Heart left ventricle (tissue), 16 donors: ENCODE measurements at regions not wholly inside any gene's neighbourhood (a gene's known extent, or its start where the extent isn't known, plus 50 kb on each side); places are given as distances from the start of the nearest gene placed in this dataset.

ENCODE experiments used
- ATAC-seq, 4 donors: fragments of 200-7000 bp; cut with Tn5 transposase; one replicate each; pipeline ENCODE4 v1.9.1; 2020 to 2022; ENCODE audit warnings: moderate library complexity in 4 of 4, mild to moderate bottlenecking in 3 of 4, moderate number of reproducible peaks in 1 of 4
- DNase-seq, 5 donors: peaks; one replicate each; pipeline ENCODE4 v3.0.0-alpha.2; 2020
- H3K27ac ChIP-seq, 12 donors: fragments of 200-600 bp; sonication (generic) in 4 of 12; one replicate each; pipeline versions ENCODE4 v1.5.0 to v1.8.0; 2016 to 2022; ENCODE audit warnings: mild to moderate bottlenecking in 2 of 12
- H3K27me3 ChIP-seq, 9 donors: fragments of 200-600 bp; sonication (generic) in 2 of 9; one replicate each; pipeline versions ENCODE4 v1.5.1 to v1.8.0; 2016 to 2022; ENCODE audit warnings: mild to moderate bottlenecking in 3 of 9
- H3K36me3 ChIP-seq, 9 donors: fragments of 200-600 bp; sonication (generic) in 2 of 9; one replicate each; pipeline versions ENCODE4 v1.5.0 to v1.8.0; 2018 to 2022; ENCODE audit warnings: mild to moderate bottlenecking in 2 of 9
- H3K4me1 ChIP-seq, 12 donors: fragments of 200-600 bp; sonication (generic) in 4 of 12; one replicate each; pipeline versions ENCODE4 v1.5.0 to v1.8.0; 2016 to 2022; ENCODE audit warnings: mild to moderate bottlenecking in 3 of 12
- H3K4me3 ChIP-seq, 12 donors: fragments of 200-600 bp; sonication (generic) in 4 of 12; one replicate each; pipeline versions ENCODE4 v1.5.0 to v1.8.0; 2017 to 2022; ENCODE audit warnings: mild to moderate bottlenecking in 9 of 12, moderate library complexity in 4 of 12
- H3K9me3 ChIP-seq, 12 donors: fragments of 200-600 bp; sonication (generic) in 4 of 12; one replicate each; pipeline versions ENCODE4 v1.5.0 to v1.8.0; 2016 to 2022; ENCODE audit warnings: mild to moderate bottlenecking in 1 of 12
- CTCF ChIP-seq, 12 donors: fragments of 200-600 bp; sonication (generic) in 4 of 12; IDR thresholded peaks; one replicate each; pipeline versions ENCODE4 v1.5.0 to v1.8.0; 2018 to 2022; ENCODE audit warnings: antibody characterized with exemption in 12 of 12, mild to moderate bottlenecking in 5 of 12
- POLR2A ChIP-seq, 2 donors: fragments of 450-650 bp; IDR thresholded peaks; one replicate each; pipeline ENCODE4 v1.6.1; 2017; ENCODE audit warnings: antibody characterized with exemption in 2 of 2, mild to moderate bottlenecking in 2 of 2, moderate library complexity in 2 of 2
- WGBS, 4 donors: extraction: QIAGEN DNeasy Blood & Tissue Kit in 2 of 4; methylation state at CpG; one replicate each; pipeline versions ENCODE4 v1.1.5 to v1.1.7; 2013 to 2018; 5-methylcytosine and 5-hydroxymethylcytosine counted together
- intact Hi-C, 10 donors: fragments of 100-400 bp; cut with DNase I; formaldehyde crosslinking; loops; one replicate each; pipeline versions ENCODE4 v1.11.1 to v1.14.2; 2022
- donor health status: ischemic (EF 13 %, LVEDD 7.1; RV severe dilation, severe dysfunction).
- donor health status: healthy with polysubstance abuse.
- donor health status: DM: no; HTN: yes; CAD: no.
- donor health status: DM: no; HTN: no; CAD: no.
- donor health status: ischemic (EF 25% LVEDD 6.9; RV normal size, moderate dysfunction).
- donor health status: ischemic (EF 25% LVEDD 5.7; RV mildly dilated, moderate dysfunction).
- donor health status: healthy.
- donor health status: DM: yes; HTN: yes; CAD: no.
- donor health status: ischemic (EF 35%, LVEDD 5.7; RV mildly dilated, moderate dysfunction).
- donor health status: nonischemic (EF 11% LVEDD 7.7; RV severe dilation, severe dysfunction).
- donor health status: DM: yes; HTN: yes; CAD: no.
- donor health status: PGD.
- donor health status: ischemic (EF 29% LVEDD 5.4; RV normal size, mild dysfunction).
- donor health status: nonischemic (EF 23%, LVEDD 6.1; RV moderate dilation, normal function).

GRCh38 chr4:160810941-160811340 is 1352.9 kb downstream of the FSTL5 start:
- no peak for DNase-seq
- intact Hi-C loops: no loop called here
- TF ChIP-seq CTCF (IDR thresholded peaks at IDR 0.05) (no peak), POLR2A (IDR thresholded peaks at IDR 0.05) (no peak)

GRCh38 chr4:160811956-160812355 is 1351.8 kb downstream of the FSTL5 start:
- no peak overlapping the region for H3K4me3 ChIP-seq
- no peaks in the 10 kb centered on the region for H3K27me3 ChIP-seq
- TF ChIP-seq CTCF (IDR thresholded peaks at IDR 0.05) (no peak), POLR2A (IDR thresholded peaks at IDR 0.05) (no peak)
- H3K27ac ChIP-seq: no peak overlapping the region
- no peak for DNase-seq
- H3K9me3 ChIP-seq: no peaks in the 10 kb centered on the region
- no peak for ATAC-seq
- H3K4me1 ChIP-seq: no peaks in the 10 kb centered on the region
- intact Hi-C loops: no loop called here
- H3K36me3 ChIP-seq: no peaks in the 10 kb centered on the region

More at GRCh38 chr4:160810941-160811340, 1352.9 kb downstream of the FSTL5 start:
- Histone ChIP-seq H3K4me1 (no peaks in the 10 kb centered on the region), H3K27me3 (no peaks in the 10 kb centered on the region), H3K36me3 (no peaks in the 10 kb centered on the region), H3K4me3 (no peak overlapping the region), H3K27ac (no peak overlapping the region), H3K9me3 (no peaks in the 10 kb centered on the region)
- 73 to 89% (median 86%) methylated on average over 1 of the region's 1 CpG for WGBS, 4 donors
- no peak for ATAC-seq

GRCh38 chr4:160814726-160815125 is 1349.1 kb downstream of the FSTL5 start:
- H3K27ac ChIP-seq: no peak overlapping the region
- H3K27me3 ChIP-seq: no peaks in the 10 kb centered on the region
- H3K36me3 ChIP-seq: no peaks in the 10 kb centered on the region
- DNase-seq: no peak
- intact Hi-C loops: no loop called here
- H3K4me1 ChIP-seq: no peaks in the 10 kb centered on the region
- ATAC-seq: no peak
- H3K9me3 ChIP-seq: no peaks in the 10 kb centered on the region
- H3K4me3 ChIP-seq: no peak overlapping the region
- no peak for TF ChIP-seq CTCF (IDR thresholded peaks at IDR 0.05)
- TF ChIP-seq POLR2A (IDR thresholded peaks at IDR 0.05): no peak

- no peak for ATAC-seq
- intact Hi-C loops: no loop called here
- Histone ChIP-seq H3K9me3 (no peaks in the 10 kb centered on the region), H3K4me1 (no peaks in the 10 kb centered on the region), H3K27me3 (no peaks in the 10 kb centered on the region), H3K4me3 (no peak overlapping the region), H3K27ac (no peak overlapping the region), H3K36me3 (no peaks in the 10 kb centered on the region)
- no peak for DNase-seq
- 68 to 90% (median 85%) methylated on average over 1 of the region's 1 CpG for WGBS, 4 donors
- no peak for TF ChIP-seq CTCF (IDR thresholded peaks at IDR 0.05)
- no peak for TF ChIP-seq POLR2A (IDR thresholded peaks at IDR 0.05)
Observed at GRCh38 chr4:160818571-160818970, 1345.2 kb downstream of the FSTL5 start.
